Liver (tissue), 8 donors: ENCODE measurements at regions not wholly inside any gene's neighbourhood (a gene's known extent, or its start where the extent isn't known, plus 50 kb on each side); places are given as distances from the start of the nearest gene placed in this dataset.

Experiments
- DNase-seq: peaks from one replicate; pipeline ENCODE4 v3.0.0-alpha.2; 2017; ENCODE audit warnings: low spot score
- H3K27ac ChIP-seq, 2 donors: one replicate each; pipeline ENCODE4 v1.7.0; 2013; ENCODE audit warnings: inconsistent platforms in 2 of 2, low read length in 2 of 2, control low read depth in 1 of 2, low read depth in 1 of 2, mild to moderate bottlenecking in 1 of 2
- H3K27me3 ChIP-seq, 4 donors: one replicate each; pipeline versions ENCODE4 v1.6.1 to v1.7.0; 2013; ENCODE audit warnings: low read length in 3 of 4, inconsistent platforms in 1 of 4, mild to moderate bottlenecking in 1 of 4, moderate library complexity in 1 of 4; ENCODE audit not compliant: control insufficient read depth in 4 of 4, insufficient read depth in 4 of 4
- H3K36me3 ChIP-seq, 4 donors: one replicate each; pipeline versions ENCODE4 v1.6.1 to v1.7.0; 2013; ENCODE audit warnings: low read length in 3 of 4, mild to moderate bottlenecking in 3 of 4, low read depth in 1 of 4, moderate library complexity in 1 of 4; ENCODE audit not compliant: control insufficient read depth in 4 of 4, insufficient read depth in 3 of 4
- H3K4me1 ChIP-seq, 4 donors: one replicate each; pipeline versions ENCODE4 v1.6.1 to v1.7.0; 2013; ENCODE audit warnings: low read length in 3 of 4, mild to moderate bottlenecking in 3 of 4, moderate library complexity in 1 of 4; ENCODE audit not compliant: control insufficient read depth in 4 of 4, insufficient read depth in 4 of 4
- H3K4me3 ChIP-seq, 3 donors: one replicate each; pipeline versions ENCODE4 v1.6.1 to v1.7.0; 2013; ENCODE audit warnings: low read length in 3 of 3, control low read depth in 1 of 3, low read depth in 1 of 3, mild to moderate bottlenecking in 1 of 3
- H3K9ac ChIP-seq, 2 donors: one replicate each; pipeline ENCODE4 v1.7.0; 2013; ENCODE audit warnings: low read length in 2 of 2, mild to moderate bottlenecking in 2 of 2, moderate library complexity in 2 of 2, control low read depth in 1 of 2, low read depth in 1 of 2
- H3K9me3 ChIP-seq, 4 donors: one replicate each; pipeline versions ENCODE4 v1.6.1 to v1.7.0; 2013; ENCODE audit warnings: low read length in 3 of 4; ENCODE audit not compliant: control insufficient read depth in 4 of 4
- EGR1 ChIP-seq, 2 donors: IDR thresholded peaks; 2 replicates each; pipeline ENCODE4 v1.6.1; 2016 to 2018; ENCODE audit warnings: antibody characterized with exemption in 2 of 2, low read depth in 2 of 2
- FOXA1 ChIP-seq: IDR thresholded peaks from 2 replicates; pipeline ENCODE4 v1.6.1; 2016; ENCODE audit warnings: antibody characterized with exemption
- FOXA2 ChIP-seq: IDR thresholded peaks from 2 replicates; pipeline ENCODE4 v1.6.1; 2016; ENCODE audit warnings: antibody characterized with exemption
- GABPA ChIP-seq, 2 donors: IDR thresholded peaks in 1 of 2; conservative IDR thresholded peaks in 1 of 2; 2 replicates each; pipeline ENCODE4 v1.6.1; 2016; ENCODE audit warnings: antibody characterized with exemption in 2 of 2, mild to moderate bottlenecking in 1 of 2, moderate library complexity in 1 of 2
- HNF4A ChIP-seq, 2 donors: conservative IDR thresholded peaks; 2 replicates each; pipeline ENCODE4 v1.6.1; 2016; ENCODE audit warnings: antibody characterized with exemption in 2 of 2, mild to moderate bottlenecking in 2 of 2
- HNF4G ChIP-seq: IDR thresholded peaks from 2 replicates; pipeline ENCODE4 v1.6.1; 2016; ENCODE audit warnings: antibody characterized with exemption
- JUND ChIP-seq, 2 donors: IDR thresholded peaks; 2 replicates each; pipeline ENCODE4 v1.6.1; 2016; ENCODE audit warnings: antibody characterized with exemption in 2 of 2
- NR2F2 ChIP-seq: IDR thresholded peaks from 2 replicates; pipeline ENCODE4 v1.6.1; 2016; ENCODE audit warnings: antibody characterized with exemption
- RAD21 ChIP-seq, 2 donors: IDR thresholded peaks; 2 replicates each; pipeline ENCODE4 v1.6.1; 2016; ENCODE audit warnings: antibody characterized with exemption in 2 of 2, mild to moderate bottlenecking in 2 of 2
- RXRA ChIP-seq, 2 donors: IDR thresholded peaks; 2 replicates each; pipeline ENCODE4 v1.6.1; 2017 to 2018; ENCODE audit warnings: antibody characterized with exemption in 2 of 2, mild to moderate bottlenecking in 1 of 2
- SP1 ChIP-seq: IDR thresholded peaks from 2 replicates; pipeline ENCODE4 v1.6.1; 2018; ENCODE audit warnings: antibody characterized with exemption, mild to moderate bottlenecking
- TAF1 ChIP-seq: conservative IDR thresholded peaks from 2 replicates; pipeline ENCODE4 v1.6.1; 2016; ENCODE audit warnings: antibody characterized with exemption, mild to moderate bottlenecking
- YY1 ChIP-seq: IDR thresholded peaks from 2 replicates; pipeline ENCODE4 v1.6.1; 2016; ENCODE audit warnings: antibody characterized with exemption, mild to moderate bottlenecking
- WGBS: extraction: QIAGEN DNeasy Blood & Tissue Kit; methylation state at CpG from one replicate; pipeline ENCODE4 v1.1.7; 2013; 5-methylcytosine and 5-hydroxymethylcytosine counted together
- TF ChIP-seq, protein P1 (sequence below): IDR thresholded peaks from 2 replicates; pipeline ENCODE4 v1.6.1; 2016; ENCODE audit warnings: antibody characterized with exemption
- TF ChIP-seq, protein P2 (sequence below): fragments of 150-350 bp; IDR thresholded peaks from 2 replicates; pipeline ENCODE4 v1.5.1; 2017; ENCODE audit warnings: improper control_type of control experiment, low read depth, low read length; ENCODE audit not compliant: missing input control
- TF ChIP-seq, protein P3 (sequence below): IDR thresholded peaks from 2 replicates; pipeline ENCODE4 v1.6.1; 2016; ENCODE audit warnings: antibody characterized with exemption
- TF ChIP-seq, protein P4 (sequence below): IDR thresholded peaks from 2 replicates; pipeline ENCODE4 v1.6.1; 2016; ENCODE audit warnings: antibody characterized with exemption, mild to moderate bottlenecking
- TF ChIP-seq, protein P5 (sequence below): IDR thresholded peaks from 2 replicates; pipeline ENCODE4 v1.6.1; 2016; ENCODE audit warnings: antibody characterized with exemption
- donor health status: healthy.
- donor health status: healthy.
- donor health status: healthy.
- donor health status: healthy.
- donor health status: healthy.

DNA sequence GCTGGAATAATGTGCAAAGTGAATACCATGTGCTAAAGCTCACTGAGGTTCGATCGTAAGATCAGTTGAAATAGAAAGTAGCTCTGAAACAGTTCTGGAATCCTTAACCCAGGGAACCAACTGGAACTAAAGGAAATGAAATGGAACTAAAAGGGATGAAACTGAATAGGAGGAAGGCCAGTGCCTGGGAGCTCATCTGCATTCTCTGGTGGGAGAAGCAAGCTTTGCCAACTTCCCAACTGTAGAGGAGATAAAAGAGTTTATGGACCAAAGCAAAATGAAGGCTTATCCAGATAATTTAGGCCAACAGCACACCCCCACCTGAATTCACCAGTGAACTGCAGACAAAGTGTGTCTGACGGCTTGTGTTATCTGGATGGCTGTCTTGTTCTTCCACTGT is 188.6 kb upstream of the HABP2 start (continued):
- TF ChIP-seq, protein P1, sequence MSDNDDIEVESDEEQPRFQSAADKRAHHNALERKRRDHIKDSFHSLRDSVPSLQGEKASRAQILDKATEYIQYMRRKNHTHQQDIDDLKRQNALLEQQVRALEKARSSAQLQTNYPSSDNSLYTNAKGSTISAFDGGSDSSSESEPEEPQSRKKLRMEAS, result no peak
- TF ChIP-seq EGR1 (IDR thresholded peaks at IDR 0.05; ENCODE audit: low read depth in 2 of 2) (no peak), FOXA2 (no peak), YY1 (no peak), SP1 (no peak)
- TF ChIP-seq, protein P2, sequence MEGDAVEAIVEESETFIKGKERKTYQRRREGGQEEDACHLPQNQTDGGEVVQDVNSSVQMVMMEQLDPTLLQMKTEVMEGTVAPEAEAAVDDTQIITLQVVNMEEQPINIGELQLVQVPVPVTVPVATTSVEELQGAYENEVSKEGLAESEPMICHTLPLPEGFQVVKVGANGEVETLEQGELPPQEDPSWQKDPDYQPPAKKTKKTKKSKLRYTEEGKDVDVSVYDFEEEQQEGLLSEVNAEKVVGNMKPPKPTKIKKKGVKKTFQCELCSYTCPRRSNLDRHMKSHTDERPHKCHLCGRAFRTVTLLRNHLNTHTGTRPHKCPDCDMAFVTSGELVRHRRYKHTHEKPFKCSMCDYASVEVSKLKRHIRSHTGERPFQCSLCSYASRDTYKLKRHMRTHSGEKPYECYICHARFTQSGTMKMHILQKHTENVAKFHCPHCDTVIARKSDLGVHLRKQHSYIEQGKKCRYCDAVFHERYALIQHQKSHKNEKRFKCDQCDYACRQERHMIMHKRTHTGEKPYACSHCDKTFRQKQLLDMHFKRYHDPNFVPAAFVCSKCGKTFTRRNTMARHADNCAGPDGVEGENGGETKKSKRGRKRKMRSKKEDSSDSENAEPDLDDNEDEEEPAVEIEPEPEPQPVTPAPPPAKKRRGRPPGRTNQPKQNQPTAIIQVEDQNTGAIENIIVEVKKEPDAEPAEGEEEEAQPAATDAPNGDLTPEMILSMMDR, result no peak

DNA sequence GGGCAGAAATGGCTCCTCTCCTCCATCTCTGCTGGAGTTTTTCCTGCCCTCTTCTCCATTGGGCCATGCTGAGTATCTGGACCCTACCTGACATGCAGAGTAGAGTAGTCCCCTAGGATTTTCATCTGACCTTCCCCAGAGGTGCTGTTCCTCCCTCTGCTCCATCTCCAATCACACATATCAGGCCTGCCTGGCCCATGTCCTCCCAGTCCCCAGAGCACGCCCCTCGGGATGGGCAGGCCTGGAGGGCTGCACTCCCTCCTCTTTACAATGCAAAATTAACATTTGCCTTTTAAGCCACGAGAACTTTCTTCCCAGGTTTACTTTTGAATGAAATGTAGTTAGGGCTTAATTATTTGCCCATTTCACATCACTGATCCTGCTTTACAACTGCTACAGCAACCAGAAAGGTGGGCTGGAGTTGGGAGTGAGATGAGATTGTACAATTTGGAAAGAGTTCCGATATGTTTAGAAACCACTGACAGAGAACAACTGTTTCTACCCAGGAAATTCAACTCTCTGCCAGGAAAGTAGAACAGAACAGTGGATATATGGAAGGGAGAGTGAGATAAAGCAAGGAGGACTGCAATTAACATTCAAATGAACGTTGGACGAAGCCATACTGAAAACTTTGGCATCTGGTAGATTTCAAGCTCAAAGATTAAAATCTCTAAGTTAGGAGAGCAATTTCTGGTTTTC is 184.0 kb upstream of the HABP2 start:
- WGBS, result 85% methylated on average over 6 of the region's 6 CpGs
- H3K36me3 ChIP-seq, result no peaks in the 10 kb centered on the region
- TF ChIP-seq FOXA1 (no peak), GABPA (IDR thresholded peaks at IDR 0.05 in 1 of 2, conservative IDR thresholded peaks at IDR 0.05 in 1 of 2) (no peak), FOXA2 (no peak), YY1 (no peak), HNF4G (no peak), SP1 (no peak), HNF4A (conservative IDR thresholded peaks at IDR 0.05) (no peak), RAD21 (IDR thresholded peaks at IDR 0.05) (no peak), TAF1 (no peak), JUND (IDR thresholded peaks at IDR 0.05) (no peak), EGR1 (IDR thresholded peaks at IDR 0.05; ENCODE audit: low read depth in 2 of 2) (no peak), NR2F2 (no peak), RXRA (IDR thresholded peaks at IDR 0.05) (no peak)
- TF ChIP-seq, protein P2, result no peak
- TF ChIP-seq, protein P3, sequence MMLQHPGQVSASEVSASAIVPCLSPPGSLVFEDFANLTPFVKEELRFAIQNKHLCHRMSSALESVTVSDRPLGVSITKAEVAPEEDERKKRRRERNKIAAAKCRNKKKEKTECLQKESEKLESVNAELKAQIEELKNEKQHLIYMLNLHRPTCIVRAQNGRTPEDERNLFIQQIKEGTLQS, result no peak
- TF ChIP-seq, protein P4, sequence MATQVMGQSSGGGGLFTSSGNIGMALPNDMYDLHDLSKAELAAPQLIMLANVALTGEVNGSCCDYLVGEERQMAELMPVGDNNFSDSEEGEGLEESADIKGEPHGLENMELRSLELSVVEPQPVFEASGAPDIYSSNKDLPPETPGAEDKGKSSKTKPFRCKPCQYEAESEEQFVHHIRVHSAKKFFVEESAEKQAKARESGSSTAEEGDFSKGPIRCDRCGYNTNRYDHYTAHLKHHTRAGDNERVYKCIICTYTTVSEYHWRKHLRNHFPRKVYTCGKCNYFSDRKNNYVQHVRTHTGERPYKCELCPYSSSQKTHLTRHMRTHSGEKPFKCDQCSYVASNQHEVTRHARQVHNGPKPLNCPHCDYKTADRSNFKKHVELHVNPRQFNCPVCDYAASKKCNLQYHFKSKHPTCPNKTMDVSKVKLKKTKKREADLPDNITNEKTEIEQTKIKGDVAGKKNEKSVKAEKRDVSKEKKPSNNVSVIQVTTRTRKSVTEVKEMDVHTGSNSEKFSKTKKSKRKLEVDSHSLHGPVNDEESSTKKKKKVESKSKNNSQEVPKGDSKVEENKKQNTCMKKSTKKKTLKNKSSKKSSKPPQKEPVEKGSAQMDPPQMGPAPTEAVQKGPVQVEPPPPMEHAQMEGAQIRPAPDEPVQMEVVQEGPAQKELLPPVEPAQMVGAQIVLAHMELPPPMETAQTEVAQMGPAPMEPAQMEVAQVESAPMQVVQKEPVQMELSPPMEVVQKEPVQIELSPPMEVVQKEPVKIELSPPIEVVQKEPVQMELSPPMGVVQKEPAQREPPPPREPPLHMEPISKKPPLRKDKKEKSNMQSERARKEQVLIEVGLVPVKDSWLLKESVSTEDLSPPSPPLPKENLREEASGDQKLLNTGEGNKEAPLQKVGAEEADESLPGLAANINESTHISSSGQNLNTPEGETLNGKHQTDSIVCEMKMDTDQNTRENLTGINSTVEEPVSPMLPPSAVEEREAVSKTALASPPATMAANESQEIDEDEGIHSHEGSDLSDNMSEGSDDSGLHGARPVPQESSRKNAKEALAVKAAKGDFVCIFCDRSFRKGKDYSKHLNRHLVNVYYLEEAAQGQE, result no peak
- TF ChIP-seq, protein P5, sequence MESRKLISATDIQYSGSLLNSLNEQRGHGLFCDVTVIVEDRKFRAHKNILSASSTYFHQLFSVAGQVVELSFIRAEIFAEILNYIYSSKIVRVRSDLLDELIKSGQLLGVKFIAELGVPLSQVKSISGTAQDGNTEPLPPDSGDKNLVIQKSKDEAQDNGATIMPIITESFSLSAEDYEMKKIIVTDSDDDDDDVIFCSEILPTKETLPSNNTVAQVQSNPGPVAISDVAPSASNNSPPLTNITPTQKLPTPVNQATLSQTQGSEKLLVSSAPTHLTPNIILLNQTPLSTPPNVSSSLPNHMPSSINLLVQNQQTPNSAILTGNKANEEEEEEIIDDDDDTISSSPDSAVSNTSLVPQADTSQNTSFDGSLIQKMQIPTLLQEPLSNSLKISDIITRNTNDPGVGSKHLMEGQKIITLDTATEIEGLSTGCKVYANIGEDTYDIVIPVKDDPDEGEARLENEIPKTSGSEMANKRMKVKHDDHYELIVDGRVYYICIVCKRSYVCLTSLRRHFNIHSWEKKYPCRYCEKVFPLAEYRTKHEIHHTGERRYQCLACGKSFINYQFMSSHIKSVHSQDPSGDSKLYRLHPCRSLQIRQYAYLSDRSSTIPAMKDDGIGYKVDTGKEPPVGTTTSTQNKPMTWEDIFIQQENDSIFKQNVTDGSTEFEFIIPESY, result no peak
- TF ChIP-seq, protein P1, result no peak
- H3K9ac ChIP-seq, result no peak overlapping the region
- no peak for DNase-seq
- peaks cover 0 to 3% (median 0%) of the 10 kb centered on the region in 4 donors for H3K9me3 ChIP-seq
- H3K27ac ChIP-seq, result no peak overlapping the region
- H3K27me3 ChIP-seq, result no peaks in the 10 kb centered on the region
- H3K4me3 ChIP-seq, result no peak overlapping the region
- no peaks in the 10 kb centered on the region for H3K4me1 ChIP-seq
